ENCODE measurements at regions not wholly inside any gene's neighbourhood (a gene's known extent, or its start where the extent isn't known, plus 50 kb on each side); places are given as distances from the start of the nearest gene placed in this dataset.

- DNase-seq = peak; percentile 82
- Mint-ChIP-seq H3K36me3 (ENCODE audit: low read depth) (no peaks in the 10 kb centered on the region), H3K9me3 (no peaks in the 10 kb centered on the region), H3K27me3 (ENCODE audit: insufficient read depth) (peaks cover 16% of the 10 kb centered on the region), H3K4me3 (no peak overlapping the region), H3K27ac (no peak overlapping the region), H3K4me1 (peaks cover 10% of the 10 kb centered on the region)
- TF ChIP-seq, protein P1, sequence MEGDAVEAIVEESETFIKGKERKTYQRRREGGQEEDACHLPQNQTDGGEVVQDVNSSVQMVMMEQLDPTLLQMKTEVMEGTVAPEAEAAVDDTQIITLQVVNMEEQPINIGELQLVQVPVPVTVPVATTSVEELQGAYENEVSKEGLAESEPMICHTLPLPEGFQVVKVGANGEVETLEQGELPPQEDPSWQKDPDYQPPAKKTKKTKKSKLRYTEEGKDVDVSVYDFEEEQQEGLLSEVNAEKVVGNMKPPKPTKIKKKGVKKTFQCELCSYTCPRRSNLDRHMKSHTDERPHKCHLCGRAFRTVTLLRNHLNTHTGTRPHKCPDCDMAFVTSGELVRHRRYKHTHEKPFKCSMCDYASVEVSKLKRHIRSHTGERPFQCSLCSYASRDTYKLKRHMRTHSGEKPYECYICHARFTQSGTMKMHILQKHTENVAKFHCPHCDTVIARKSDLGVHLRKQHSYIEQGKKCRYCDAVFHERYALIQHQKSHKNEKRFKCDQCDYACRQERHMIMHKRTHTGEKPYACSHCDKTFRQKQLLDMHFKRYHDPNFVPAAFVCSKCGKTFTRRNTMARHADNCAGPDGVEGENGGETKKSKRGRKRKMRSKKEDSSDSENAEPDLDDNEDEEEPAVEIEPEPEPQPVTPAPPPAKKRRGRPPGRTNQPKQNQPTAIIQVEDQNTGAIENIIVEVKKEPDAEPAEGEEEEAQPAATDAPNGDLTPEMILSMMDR (conservative IDR thresholded peaks at IDR 0.05) = peak; percentile 89
- Histone ChIP-seq H3K9me3 (ENCODE audit: control insufficient read depth, low read length) (no peaks in the 10 kb centered on the region), H3K36me3 (ENCODE audit: control insufficient read depth, insufficient read depth, low read length) (no peaks in the 10 kb centered on the region), H3K4me3 (ENCODE audit: low read length) (no peak overlapping the region), H3K4me1 (ENCODE audit: control insufficient read depth, insufficient read depth, low read length) (no peaks in the 10 kb centered on the region), H3K27me3 (ENCODE audit: control insufficient read depth, insufficient read depth, low read length, poor library complexity, severe bottlenecking) (peaks cover 16% of the 10 kb centered on the region), H3K27ac (ENCODE audit: low read depth, low read length) (no peak overlapping the region), H3K9ac (ENCODE audit: extremely low read depth, low read length, poor library complexity, severe bottlenecking) (no peak overlapping the region)
- WGBS, 2 experiments (ENCODE audit: insufficient coverage in 1 of 2, insufficient read length in 1 of 2) = 59 to 64% methylated on average over 6 to 11 of the region's 11 CpGs
Observed at GRCh38 chr7:42690794-42691639, 220.9 kb downstream of the C7orf25 start.

- DNase-seq = no peak
- H3K4me1 Mint-ChIP-seq = peaks cover 13% of the 10 kb centered on the region
- Histone ChIP-seq H3K36me3 (ENCODE audit: control insufficient read depth, insufficient read depth, low read length) (no peaks in the 10 kb centered on the region), H3K4me1 (ENCODE audit: control insufficient read depth, insufficient read depth, low read length) (no peaks in the 10 kb centered on the region), H3K27ac (ENCODE audit: low read depth, low read length) (no peak overlapping the region), H3K9me3 (ENCODE audit: control insufficient read depth, low read length) (no peaks in the 10 kb centered on the region), H3K4me3 (ENCODE audit: low read length) (no peak overlapping the region), H3K27me3 (ENCODE audit: control insufficient read depth, insufficient read depth, low read length, poor library complexity, severe bottlenecking) (peaks cover 28% of the 10 kb centered on the region), H3K9ac (ENCODE audit: extremely low read depth, low read length, poor library complexity, severe bottlenecking) (no peak overlapping the region)
- no peaks in the 10 kb centered on the region for H3K36me3 Mint-ChIP-seq (ENCODE audit: low read depth)
- H3K9me3 Mint-ChIP-seq = no peaks in the 10 kb centered on the region
- H3K27me3 Mint-ChIP-seq (ENCODE audit: insufficient read depth) = peaks cover 30% of the 10 kb centered on the region
- H3K27ac Mint-ChIP-seq = no peak overlapping the region
- WGBS, 2 experiments (ENCODE audit: insufficient coverage in 1 of 2, insufficient read length in 1 of 2) = 100% methylated on average over 1 of the region's 1 CpG; no CpG with 5 or more reads in 1 of the 2 experiments
- H3K4me3 Mint-ChIP-seq = no peak overlapping the region
- TF ChIP-seq, protein P1 (conservative IDR thresholded peaks at IDR 0.05) = no peak
Observed at GRCh38 chr7:42689626-42690025, 222.2 kb downstream of the C7orf25 start.

GRCh38 chr7:42688056-42688371 is 223.9 kb downstream of the C7orf25 start:
- peaks cover 28% of the 10 kb centered on the region for H3K27me3 ChIP-seq (ENCODE audit: control insufficient read depth, insufficient read depth, low read length, poor library complexity, severe bottlenecking)
- no peak overlapping the region for H3K27ac Mint-ChIP-seq
- no peaks in the 10 kb centered on the region for H3K9me3 Mint-ChIP-seq

More at GRCh38 chr7:42688056-42688371, 223.9 kb downstream of the C7orf25 start:
- TF ChIP-seq, protein P1 (conservative IDR thresholded peaks at IDR 0.05) = no peak
- H3K4me3 ChIP-seq (ENCODE audit: low read length) = no peak overlapping the region
- no peak overlapping the region for H3K9ac ChIP-seq (ENCODE audit: extremely low read depth, low read length, poor library complexity, severe bottlenecking)
- H3K27me3 Mint-ChIP-seq (ENCODE audit: insufficient read depth) = peaks cover 33% of the 10 kb centered on the region
- H3K36me3 Mint-ChIP-seq (ENCODE audit: low read depth) = no peaks in the 10 kb centered on the region
- no peak overlapping the region for H3K4me3 Mint-ChIP-seq
- no peaks in the 10 kb centered on the region for H3K4me1 ChIP-seq (ENCODE audit: control insufficient read depth, insufficient read depth, low read length)
- DNase-seq = no peak
- WGBS, 2 experiments (ENCODE audit: insufficient coverage in 1 of 2, insufficient read length in 1 of 2) = 92% methylated on average over 2 of the region's 2 CpGs; no CpG with 5 or more reads in 1 of the 2 experiments
- H3K9me3 ChIP-seq (ENCODE audit: control insufficient read depth, low read length) = no peaks in the 10 kb centered on the region
- peak overlapping the region; percentile 18 for H3K27ac ChIP-seq (ENCODE audit: low read depth, low read length)
- H3K4me1 Mint-ChIP-seq = peaks cover 13% of the 10 kb centered on the region
- H3K36me3 ChIP-seq (ENCODE audit: control insufficient read depth, insufficient read depth, low read length) = no peaks in the 10 kb centered on the region

Data from endodermal cell (in vitro differentiated cells).